Fibroblast of lung (primary cell): ENCODE measurements at regions not wholly inside any gene's neighbourhood (a gene's known extent, or its start where the extent isn't known, plus 50 kb on each side); places are given as distances from the start of the nearest gene placed in this dataset.

Experiments used
- DNase-seq, 2 donors: peaks; one replicate each; pipeline versions ENCODE4 v3.0.0 to v3.0.0-alpha.2; 2010; ENCODE audit warnings: low read depth in 2 of 2
- H2AFZ ChIP-seq: 2 replicates; pipeline ENCODE4 v1.5.1; 2012; ENCODE audit warnings: low read length, control low read depth, inconsistent platforms
- H3K27ac ChIP-seq: 2 replicates; pipeline ENCODE4 v1.5.1; 2011; ENCODE audit warnings: low read length, control low read depth; ENCODE audit not compliant: insufficient read depth
- H3K27me3 ChIP-seq: 2 replicates; pipeline ENCODE4 v1.5.1; 2011; ENCODE audit warnings: mild to moderate bottlenecking, low read length; ENCODE audit not compliant: control insufficient read depth, insufficient read depth
- H3K36me3 ChIP-seq: 2 replicates; pipeline ENCODE4 v1.5.1; 2011; ENCODE audit warnings: low read length; ENCODE audit not compliant: control insufficient read depth, insufficient read depth
- H3K4me1 ChIP-seq: 2 replicates; pipeline ENCODE4 v1.5.1; 2011; ENCODE audit warnings: low read length; ENCODE audit not compliant: control insufficient read depth, insufficient read depth; ENCODE audit errors: extremely low read depth
- H3K4me2 ChIP-seq: 2 replicates; pipeline ENCODE4 v1.5.1; 2011; ENCODE audit warnings: low read length, control low read depth; ENCODE audit not compliant: insufficient read depth; ENCODE audit errors: extremely low read depth
- H3K4me3 ChIP-seq, 4 experiments: fragments of 200-600 bp in 1 of 4; sonication (generic) in 1 of 4; replicated peaks in 1 of 4; 2 replicates each; pipeline ENCODE4 v1.5.1; 2011 to 2016; ENCODE audit warnings: low read length in 4 of 4, low read depth in 3 of 4, mild to moderate bottlenecking in 3 of 4, control low read depth in 2 of 4, inconsistent platforms in 1 of 4, mixed read lengths in 1 of 4; ENCODE audit not compliant: insufficient read depth in 1 of 4; ENCODE audit errors: control extremely low read depth in 1 of 4
- H3K79me2 ChIP-seq: 2 replicates; pipeline ENCODE4 v1.5.1; 2012; ENCODE audit warnings: mild to moderate bottlenecking, low read length, inconsistent platforms; ENCODE audit not compliant: control insufficient read depth, insufficient read depth
- H3K9ac ChIP-seq: 2 replicates; pipeline ENCODE4 v1.5.1; 2011; ENCODE audit warnings: mild to moderate bottlenecking, low read length, control low read depth; ENCODE audit not compliant: insufficient read depth
- H3K9me3 ChIP-seq: 2 replicates; pipeline ENCODE4 v1.5.1; 2012; ENCODE audit warnings: low read depth, low read length; ENCODE audit not compliant: control insufficient read depth, insufficient read depth
- H4K20me1 ChIP-seq: 2 replicates; pipeline ENCODE4 v1.5.1; 2011; ENCODE audit warnings: low read length; ENCODE audit not compliant: control insufficient read depth, insufficient read depth; ENCODE audit errors: extremely low read depth
- CTCF ChIP-seq, 2 donors: IDR thresholded peaks in 1 of 2; conservative IDR thresholded peaks in 1 of 2; 1 replicate in 1 of 2; 2 replicates in 1 of 2; pipeline ENCODE4 v1.5.1; 2011 to 2012; ENCODE audit warnings: low read length in 2 of 2, control low read depth in 1 of 2, inconsistent platforms in 1 of 2, low read depth in 1 of 2, mild to moderate bottlenecking in 1 of 2
- EZH2 ChIP-seq: IDR thresholded peaks from 2 replicates; pipeline ENCODE4 v1.5.1; 2012; ENCODE audit warnings: low read length, control low read depth, mild to moderate bottlenecking; ENCODE audit errors: missing control alignments

DNA sequence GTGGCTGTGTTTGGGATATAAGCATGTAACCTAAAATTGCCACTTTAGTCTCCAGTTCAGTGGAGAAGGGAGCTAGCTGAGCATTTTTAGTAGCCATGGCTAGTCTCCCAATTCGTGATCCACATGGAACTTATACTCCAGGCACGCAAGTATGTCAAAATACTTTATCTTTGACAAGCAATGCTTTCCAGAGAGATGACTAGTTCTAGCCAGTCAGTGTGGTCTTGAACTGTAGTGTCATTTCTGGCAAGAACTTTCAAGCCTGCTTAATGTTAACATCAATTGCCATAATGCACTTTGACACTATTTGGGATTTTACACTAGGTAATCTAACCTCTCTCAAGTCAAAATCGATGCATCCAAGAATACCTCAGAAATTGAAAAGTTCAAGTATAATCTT is 660.0 kb downstream of the PTPRC start:
- Histone ChIP-seq H3K9ac (no peak overlapping the region), H2AFZ (no peak overlapping the region), H3K36me3 (no peaks in the 10 kb centered on the region), H4K20me1 (no peaks in the 10 kb centered on the region), H3K79me2 (no peaks in the 10 kb centered on the region), H3K4me3 (no peak overlapping the region), H3K27me3 (no peaks in the 10 kb centered on the region), H3K27ac (no peak overlapping the region), H3K4me2 (no peak overlapping the region), H3K9me3 (no peaks in the 10 kb centered on the region), H3K4me1 (no peaks in the 10 kb centered on the region)
- TF ChIP-seq CTCF (conservative IDR thresholded peaks at IDR 0.05 in 1 of 2, IDR thresholded peaks at IDR 0.05 in 1 of 2; ENCODE audit: low read depth in 1 of 2, low read length in 2 of 2): no peak
- TF ChIP-seq EZH2: no peak
- peak in 1 of 2 donors; percentile 72 for DNase-seq

- Histone ChIP-seq H3K27me3 (no peaks in the 10 kb centered on the region), H2AFZ (no peak overlapping the region), H3K27ac (no peak overlapping the region), H4K20me1 (no peaks in the 10 kb centered on the region), H3K4me3 (no peak overlapping the region), H3K4me1 (no peaks in the 10 kb centered on the region), H3K9ac (no peak overlapping the region), H3K79me2 (no peaks in the 10 kb centered on the region), H3K9me3 (no peaks in the 10 kb centered on the region), H3K36me3 (no peaks in the 10 kb centered on the region), H3K4me2 (no peak overlapping the region)
- no peak for TF ChIP-seq EZH2
- TF ChIP-seq CTCF (conservative IDR thresholded peaks at IDR 0.05 in 1 of 2, IDR thresholded peaks at IDR 0.05 in 1 of 2; ENCODE audit: low read depth in 1 of 2, low read length in 2 of 2): no peak
- no peak for DNase-seq
Measured at GRCh38 chr1:199301472-199302217, 662.8 kb downstream of the PTPRC start.

- no peaks in the 10 kb centered on the region for H4K20me1 ChIP-seq
- TF ChIP-seq EZH2: no peak
- TF ChIP-seq CTCF (conservative IDR thresholded peaks at IDR 0.05 in 1 of 2, IDR thresholded peaks at IDR 0.05 in 1 of 2; ENCODE audit: low read depth in 1 of 2, low read length in 2 of 2): no peak
- no peak overlapping the region for H2AFZ ChIP-seq
- H3K9me3 ChIP-seq: no peaks in the 10 kb centered on the region
- H3K4me2 ChIP-seq: no peak overlapping the region
- no peaks in the 10 kb centered on the region for H3K4me1 ChIP-seq
- no peaks in the 10 kb centered on the region for H3K27me3 ChIP-seq
- H3K79me2 ChIP-seq: no peaks in the 10 kb centered on the region
- no peak overlapping the region for H3K27ac ChIP-seq
- peak in 1 of 2 donors; percentile 75 for DNase-seq
- no peak overlapping the region for H3K4me3 ChIP-seq
- no peaks in the 10 kb centered on the region for H3K36me3 ChIP-seq
- no peak overlapping the region for H3K9ac ChIP-seq
Measured at GRCh38 chr1:199302554-199302953, 663.7 kb downstream of the PTPRC start.
